Activated CD4-positive, alpha-beta T cell treated with anti-CD3 and anti-CD28 coated beads, Interleukin-10, Interleukin-2, amounts not matched to agents 100 ng/mL and 50 ng/mL, durations not matched to agents 16 hours and 8 hours (primary cell): ENCODE measurements at regions not wholly inside any gene's neighbourhood (a gene's known extent, or its start where the extent isn't known, plus 50 kb on each side); places are given as distances from the start of the nearest gene placed in this dataset.

Experiments
- DNase-seq: peaks from one replicate; pipeline ENCODE4 v3.0.0-alpha.2; 2020

DNA sequence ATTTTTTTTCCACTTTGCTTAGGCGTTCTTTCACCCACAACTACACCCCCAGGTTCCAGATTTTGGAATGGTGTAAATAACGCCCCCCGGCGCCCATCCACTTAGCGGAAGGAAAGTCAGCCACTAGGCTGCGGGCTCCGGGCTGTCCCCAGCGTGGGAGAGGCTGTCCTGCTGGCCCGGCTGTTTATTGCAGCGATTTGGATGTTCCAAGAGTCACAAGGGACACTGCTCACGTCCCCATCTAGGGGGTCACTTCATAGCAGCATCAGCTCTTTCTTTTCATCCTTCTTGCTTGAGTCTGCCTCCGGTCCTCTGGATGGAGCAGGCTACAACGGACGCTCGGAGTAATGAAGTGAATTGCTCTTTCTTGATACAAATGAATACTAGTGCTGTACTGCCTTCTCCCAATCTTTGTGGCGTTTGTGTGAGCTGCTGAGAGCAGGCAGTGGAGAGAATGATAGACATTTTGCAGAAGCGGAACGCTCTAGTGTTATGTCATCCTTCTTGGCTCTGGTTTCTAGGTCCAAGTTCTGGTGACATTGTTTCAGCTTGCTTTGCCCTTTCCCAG lies 50.7 kb upstream of the PAIP2B start:
- DNase-seq, result peak; percentile 17

GRCh38 chr2:71277147-71277475 lies 50.2 kb upstream of the PAIP2B start:
- DNase-seq, result no peak

DNA sequence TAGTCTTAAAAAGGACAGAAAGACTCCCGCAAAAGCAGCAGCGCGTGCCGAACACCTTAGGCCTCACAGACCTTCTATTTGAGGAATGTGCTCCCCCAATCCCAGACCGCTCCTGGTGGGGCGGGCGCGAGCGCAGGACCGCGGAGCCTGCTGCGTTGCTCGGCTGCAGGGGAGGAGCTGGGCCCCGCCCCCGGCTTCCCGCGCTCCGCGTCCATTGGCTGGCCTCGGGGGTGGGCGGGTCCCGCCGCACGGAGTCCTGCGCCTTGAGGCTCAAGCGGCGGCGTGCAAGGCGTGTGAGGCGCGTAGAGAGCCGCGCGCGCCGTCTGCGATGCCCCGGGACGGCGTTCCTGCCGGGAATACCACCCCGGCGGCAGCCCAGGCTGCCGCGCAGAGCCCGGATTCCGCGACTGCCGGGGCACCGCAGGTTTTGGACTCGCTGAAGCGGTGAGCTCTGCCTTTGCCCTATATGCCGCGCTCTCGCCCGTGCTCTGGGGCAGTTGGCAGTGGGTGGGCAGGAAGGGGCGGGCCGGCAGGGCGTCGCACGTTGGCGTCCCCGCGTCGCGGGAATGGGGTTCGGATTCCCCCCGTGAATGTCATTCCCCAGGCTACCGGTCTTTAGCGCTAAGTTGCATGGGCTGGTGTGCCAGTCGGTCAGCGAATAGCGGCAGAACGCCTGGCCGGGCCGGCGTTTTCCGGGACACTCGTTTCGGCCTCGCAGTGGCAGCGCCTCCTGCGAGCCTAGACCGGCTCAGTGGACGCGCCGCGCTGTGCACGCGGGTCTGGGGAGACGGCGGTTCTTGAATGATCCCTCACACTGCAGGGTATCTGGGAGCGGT lies 49.6 kb upstream of the PAIP2B start:
- peak; percentile 90 for DNase-seq
